B cell (primary cell): ENCODE measurements at regions not wholly inside any gene's neighbourhood (a gene's known extent, or its start where the extent isn't known, plus 50 kb on each side); places are given as distances from the start of the nearest gene placed in this dataset.

Experiments used
- ATAC-seq: fragments of 200-7000 bp; cut with Tn5 transposase; one replicate; pipeline ENCODE4 v1.10.0; 2021; ENCODE audit warnings: low read depth, mild to moderate bottlenecking, moderate number of reproducible peaks, moderate library complexity
- CTCF ChIA-PET: fragments of 350-600 bp; sonication (Branson Sonifier 250); formaldehyde crosslinking; loops from one replicate; lab custom pipeline; 2021; ENCODE audit warnings: antibody characterized with exemption, inconsistent platforms; lab: Charles Lee
- POLR2A ChIA-PET: fragments of 350-600 bp; sonication (Branson Sonifier 250); formaldehyde crosslinking; loops from one replicate; lab custom pipeline; 2021; ENCODE audit warnings: antibody characterized with exemption; lab: Charles Lee
- DNase-seq: peaks from one replicate; pipeline ENCODE4 v3.0.0; 2013
- H2AFZ ChIP-seq: 2 replicates; pipeline ENCODE4 v1.6.1; 2012; ENCODE audit warnings: mild to moderate bottlenecking, low read depth, low read length; ENCODE audit not compliant: insufficient read depth, poor library complexity, severe bottlenecking
- H3K27ac ChIP-seq, 2 donors: 1 replicate in 1 of 2; 2 replicates in 1 of 2; pipeline ENCODE4 v1.5.1; 2012 to 2013; ENCODE audit warnings: low read length in 2 of 2, mild to moderate bottlenecking in 2 of 2, moderate library complexity in 1 of 2
- H3K27me3 ChIP-seq, 4 experiments: fragments of 200-600 bp in 1 of 4; sonication (generic) in 1 of 4; replicated peaks in 1 of 4; 1 replicate in 2 of 4; 2 replicates in 2 of 4; pipeline versions ENCODE4 v1.6.1 to v1.7.0; 2013 to 2016; ENCODE audit warnings: low read length in 3 of 4, mild to moderate bottlenecking in 2 of 4, mixed read lengths in 1 of 4, moderate library complexity in 1 of 4; ENCODE audit not compliant: insufficient read depth in 4 of 4, control insufficient read depth in 3 of 4; ENCODE audit errors: control extremely low read depth in 1 of 4
- H3K36me3 ChIP-seq, 2 experiments: replicated peaks in 1 of 2; 1 replicate in 1 of 2; 2 replicates in 1 of 2; pipeline versions ENCODE4 v1.6.1 to v1.7.1; 2013; ENCODE audit warnings: low read length in 1 of 2; ENCODE audit not compliant: insufficient read depth in 2 of 2, control insufficient read depth in 1 of 2; ENCODE audit errors: control extremely low read depth in 1 of 2, extremely low read depth in 1 of 2
- H3K4me1 ChIP-seq, 2 donors: fragments of 200-600 bp in 1 of 2; sonication (generic) in 1 of 2; 1 replicate in 1 of 2; 2 replicates in 1 of 2; pipeline versions ENCODE4 v1.5.1 to v1.6.1; 2013 to 2017; ENCODE audit warnings: low read length in 2 of 2; ENCODE audit not compliant: control insufficient read depth in 2 of 2, insufficient read depth in 2 of 2
- H3K4me2 ChIP-seq: replicated peaks from 2 replicates; pipeline ENCODE3; 2012; ENCODE audit warnings: mild to moderate bottlenecking, low read depth, low read length; ENCODE audit not compliant: poor library complexity, severe bottlenecking
- H3K4me3 ChIP-seq, 5 experiments: fragments of 200-600 bp in 1 of 5; sonication (generic) in 1 of 5; 1 replicate in 3 of 5; 2 replicates in 2 of 5; pipeline versions ENCODE4 v1.5.1 to v1.7.0; 2011 to 2016; ENCODE audit warnings: low read length in 4 of 5, mild to moderate bottlenecking in 4 of 5, low read depth in 2 of 5, control low read depth in 1 of 5, moderate library complexity in 1 of 5; ENCODE audit not compliant: insufficient read depth in 1 of 5; ENCODE audit errors: control extremely low read depth in 1 of 5, extremely low read depth in 1 of 5
- H3K79me2 ChIP-seq: fragments of 200-600 bp; sonication (generic); one replicate; pipeline ENCODE4 v1.6.0; 2016; ENCODE audit warnings: low read length; ENCODE audit not compliant: control insufficient read depth, insufficient read depth
- H3K9ac ChIP-seq: fragments of 200-600 bp; sonication (generic); 2 replicates; pipeline ENCODE4 v1.6.1; 2017; ENCODE audit warnings: mild to moderate bottlenecking, low read length, moderate library complexity
- H3K9me3 ChIP-seq, 3 donors: one replicate each; pipeline versions ENCODE4 v1.6.1 to v1.7.1; 2013; ENCODE audit warnings: low read length in 2 of 3; ENCODE audit not compliant: control insufficient read depth in 2 of 3, insufficient read depth in 1 of 3; ENCODE audit errors: control extremely low read depth in 1 of 3
- H4K20me1 ChIP-seq: 2 replicates; pipeline ENCODE4 v1.6.0; 2012; ENCODE audit warnings: mild to moderate bottlenecking, low read length; ENCODE audit not compliant: insufficient read depth, control insufficient read depth, poor library complexity, severe bottlenecking
- H3K27ac Mint-ChIP-seq: one replicate; pipeline ENCODE4 v1.8.0; 2021; ENCODE audit warnings: mixed read lengths
- H3K27me3 Mint-ChIP-seq: one replicate; pipeline ENCODE4 v1.8.0; 2021; ENCODE audit warnings: mixed read lengths
- H3K4me1 Mint-ChIP-seq: one replicate; pipeline ENCODE4 v1.8.0; 2021; ENCODE audit warnings: mixed read lengths
- H3K4me3 Mint-ChIP-seq: one replicate; pipeline ENCODE4 v1.8.0; 2021; ENCODE audit warnings: mixed read lengths
- H3K9me3 Mint-ChIP-seq: one replicate; pipeline ENCODE4 v1.8.0; 2022; ENCODE audit warnings: mixed read lengths; ENCODE audit not compliant: insufficient read depth
- EZH2 ChIP-seq: IDR thresholded peaks from 2 replicates; pipeline ENCODE4 v1.6.1; 2012; ENCODE audit warnings: borderline replicate concordance, low read depth, mild to moderate bottlenecking, moderate library complexity, low read length; ENCODE audit not compliant: insufficient read depth, poor library complexity, severe bottlenecking
- WGBS: methylation state at CpG from one replicate; pipeline ENCODE4 v1.1.5; 2013; ENCODE audit warnings: missing lambda C conversion rate; ENCODE audit not compliant: insufficient coverage; 5-methylcytosine and 5-hydroxymethylcytosine counted together
- intact Hi-C: fragments of 100-400 bp; cut with micrococcal nuclease; formaldehyde crosslinking; loops from one replicate; pipeline ENCODE4 v1.10.0; 2022
- TF ChIP-seq, protein P1 (sequence below): fragments of 200-600 bp; IDR thresholded peaks from one replicate; pipeline ENCODE4 v1.8.0; 2022; ENCODE audit warnings: antibody characterized with exemption, mild to moderate bottlenecking

DNA sequence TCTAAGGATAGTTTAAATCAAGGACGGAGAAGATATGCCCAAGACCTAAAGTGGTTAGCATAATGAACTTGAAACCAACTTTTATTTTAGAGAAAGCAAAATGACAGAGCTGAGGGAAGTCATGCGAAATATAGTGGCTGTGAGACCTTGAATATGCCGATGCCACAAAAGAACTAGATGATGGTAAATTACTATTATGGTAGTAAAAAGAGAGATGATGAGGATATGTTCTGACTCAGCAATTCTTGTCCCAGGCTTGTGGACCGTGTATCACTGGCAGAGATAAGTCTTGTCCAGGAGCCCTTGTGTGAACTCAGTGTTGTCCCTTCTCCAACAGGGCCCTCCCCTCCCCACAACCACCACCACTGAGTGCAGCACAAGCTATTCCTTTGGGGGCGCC is 1605.6 kb upstream of the TENM3 start:
- Histone ChIP-seq H2AFZ (no peak overlapping the region), H4K20me1 (no peaks in the 10 kb centered on the region), H3K9me3 (peaks cover 0 to 3% (median 0%) of the 10 kb centered on the region in 3 donors), H3K4me3 (no peak overlapping the region), H3K4me1 (no peaks in the 10 kb centered on the region), H3K27me3 (no peaks in the 10 kb centered on the region), H3K27ac (no peak overlapping the region), H3K36me3 (no peaks in the 10 kb centered on the region), H3K9ac (no peak overlapping the region), H3K4me2 (no peak overlapping the region), H3K79me2 (no peaks in the 10 kb centered on the region)
- ATAC-seq (no peak), DNase-seq (no peak)
- H3K4me3 Mint-ChIP-seq = no peak overlapping the region
- TF ChIP-seq EZH2 = no peak
- TF ChIP-seq, protein P1, sequence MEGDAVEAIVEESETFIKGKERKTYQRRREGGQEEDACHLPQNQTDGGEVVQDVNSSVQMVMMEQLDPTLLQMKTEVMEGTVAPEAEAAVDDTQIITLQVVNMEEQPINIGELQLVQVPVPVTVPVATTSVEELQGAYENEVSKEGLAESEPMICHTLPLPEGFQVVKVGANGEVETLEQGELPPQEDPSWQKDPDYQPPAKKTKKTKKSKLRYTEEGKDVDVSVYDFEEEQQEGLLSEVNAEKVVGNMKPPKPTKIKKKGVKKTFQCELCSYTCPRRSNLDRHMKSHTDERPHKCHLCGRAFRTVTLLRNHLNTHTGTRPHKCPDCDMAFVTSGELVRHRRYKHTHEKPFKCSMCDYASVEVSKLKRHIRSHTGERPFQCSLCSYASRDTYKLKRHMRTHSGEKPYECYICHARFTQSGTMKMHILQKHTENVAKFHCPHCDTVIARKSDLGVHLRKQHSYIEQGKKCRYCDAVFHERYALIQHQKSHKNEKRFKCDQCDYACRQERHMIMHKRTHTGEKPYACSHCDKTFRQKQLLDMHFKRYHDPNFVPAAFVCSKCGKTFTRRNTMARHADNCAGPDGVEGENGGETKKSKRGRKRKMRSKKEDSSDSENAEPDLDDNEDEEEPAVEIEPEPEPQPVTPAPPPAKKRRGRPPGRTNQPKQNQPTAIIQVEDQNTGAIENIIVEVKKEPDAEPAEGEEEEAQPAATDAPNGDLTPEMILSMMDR = no peak
- intact Hi-C loops = no loop called here
- POLR2A ChIA-PET = no interaction called here
- H3K4me1 Mint-ChIP-seq = no peaks in the 10 kb centered on the region
- no peaks in the 10 kb centered on the region for H3K27me3 Mint-ChIP-seq
- H3K27ac Mint-ChIP-seq = no peak overlapping the region
- no peaks in the 10 kb centered on the region for H3K9me3 Mint-ChIP-seq
- 93% methylated on average over 2 of the region's 5 CpGs for WGBS
- CTCF ChIA-PET = no interaction called here

DNA sequence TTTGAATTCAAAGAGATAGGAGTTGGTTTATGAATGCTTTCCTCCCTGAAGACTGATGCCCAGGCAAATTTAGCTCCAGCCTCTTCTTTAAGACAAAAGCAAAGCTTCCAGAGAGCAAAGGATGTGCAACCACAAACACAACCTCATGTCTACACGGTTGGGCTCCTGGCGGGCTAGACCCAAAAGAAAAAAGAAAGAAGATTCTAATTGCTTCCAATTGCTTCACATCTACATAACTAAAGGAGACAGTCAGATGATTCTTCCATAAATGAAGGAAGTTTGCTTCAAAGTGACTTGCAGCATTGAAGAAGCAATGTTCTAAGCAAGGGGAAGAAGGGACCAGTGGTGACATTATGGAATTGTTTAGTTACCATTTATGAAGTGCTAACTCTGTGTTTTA is 1603.0 kb upstream of the TENM3 start:
- no CpG with 5 or more reads among the region's 2 CpGs for WGBS
- H3K4me1 Mint-ChIP-seq = no peaks in the 10 kb centered on the region
- H3K9me3 Mint-ChIP-seq = no peaks in the 10 kb centered on the region
- H3K4me3 Mint-ChIP-seq = no peak overlapping the region
- H3K27ac ChIP-seq = no peak overlapping the region
- H3K36me3 ChIP-seq = no peaks in the 10 kb centered on the region
- DNase-seq (no peak), ATAC-seq (no peak)
- TF ChIP-seq, protein P1 = no peak
- no peak for TF ChIP-seq EZH2
- H3K27ac Mint-ChIP-seq = no peak overlapping the region
- no peak overlapping the region for H3K9ac ChIP-seq
- POLR2A ChIA-PET = no interaction called here
- intact Hi-C loops = no loop called here
- no peak overlapping the region for H2AFZ ChIP-seq
- H4K20me1 ChIP-seq = no peaks in the 10 kb centered on the region
- no peaks in the 10 kb centered on the region for H3K27me3 Mint-ChIP-seq
- no peaks in the 10 kb centered on the region for H3K27me3 ChIP-seq
- no peaks in the 10 kb centered on the region for H3K79me2 ChIP-seq
- no peaks in the 10 kb centered on the region for H3K4me1 ChIP-seq
- peaks cover 0 to 3% (median 0%) of the 10 kb centered on the region in 3 donors for H3K9me3 ChIP-seq
- H3K4me3 ChIP-seq = no peak overlapping the region
- CTCF ChIA-PET = no interaction called here
- H3K4me2 ChIP-seq = no peak overlapping the region
